Kidney capillary endothelial cell (primary cell): ENCODE measurements at regions not wholly inside any gene's neighbourhood (a gene's known extent, or its start where the extent isn't known, plus 50 kb on each side); places are given as distances from the start of the nearest gene placed in this dataset.
"Not testable (repeated sequence)": the region's sequence is repeated elsewhere in the genome, so short reads cannot be mapped to it uniquely, and the experiment has no call there.

Experiments used
- DNase-seq: peaks from one replicate; pipeline ENCODE4 v3.0.0-alpha.2; 2018; ENCODE audit warnings: low spot score

GRCh38 chr13:44661936-44662335 is 85.8 kb upstream of the TSC22D1 start:
- no peak for DNase-seq

GRCh38 chr13:44660050-44660449 is 83.9 kb upstream of the TSC22D1 start:
- DNase-seq: no peak

GRCh38 chr13:44652962-44653660 is 77.0 kb upstream of the TSC22D1 start:
- DNase-seq: no peak

- no peak for DNase-seq
Observed at GRCh38 chr13:44652168-44652567, 76.0 kb upstream of the TSC22D1 start.

GRCh38 chr13:44651724-44652123 is 75.6 kb upstream of the TSC22D1 start:
- DNase-seq: no peak

- no peak for DNase-seq
Observed at GRCh38 chr13:44651209-44651608, 75.1 kb upstream of the TSC22D1 start.

- DNase-seq: no peak
Observed at GRCh38 chr13:44649834-44650233, 73.7 kb upstream of the TSC22D1 start.

GRCh38 chr13:44649104-44649428 is 72.9 kb upstream of the TSC22D1 start:
- DNase-seq: no peak

- DNase-seq: no peak
Observed at GRCh38 chr13:44648392-44649103, 72.4 kb upstream of the TSC22D1 start.

GRCh38 chr13:44647560-44647959 is 71.4 kb upstream of the TSC22D1 start:
- DNase-seq: not testable (repeated sequence)

GRCh38 chr13:44646044-44646443 is 69.9 kb upstream of the TSC22D1 start:
- DNase-seq: no peak

- DNase-seq: no peak
Observed at GRCh38 chr13:44643256-44643655, 67.1 kb upstream of the TSC22D1 start.

GRCh38 chr13:44637581-44637980 is 61.5 kb upstream of the TSC22D1 start:
- DNase-seq: no peak

- DNase-seq: no peak
Observed at GRCh38 chr13:44629465-44630183, 53.5 kb upstream of the TSC22D1 start.

GRCh38 chr13:44628826-44629225 is 52.7 kb upstream of the TSC22D1 start:
- DNase-seq: not testable (repeated sequence)

- DNase-seq: no peak
Observed at GRCh38 chr13:44627441-44627840, 51.3 kb upstream of the TSC22D1 start.

- DNase-seq: no peak
Observed at GRCh38 chr13:44626176-44626575, 50.0 kb upstream of the TSC22D1 start.
